BLaER1 (cell line): ENCODE measurements at regions not wholly inside any gene's neighbourhood (a gene's known extent, or its start where the extent isn't known, plus 50 kb on each side); places are given as distances from the start of the nearest gene placed in this dataset.
"Not testable (repeated sequence)": the region's sequence is repeated elsewhere in the genome, so short reads cannot be mapped to it uniquely, and the experiment has no call there.

ENCODE experiments used
- H3K27ac ChIP-seq: shearing (Covaris generic); formaldehyde crosslinking; 2 replicates; pipeline ENCODE4 v1.8.1; 2022
- H3K27me3 ChIP-seq: shearing (Covaris generic); formaldehyde crosslinking; 2 replicates; pipeline ENCODE4 v1.8.1; 2022
- H3K36me3 ChIP-seq: shearing (Covaris generic); formaldehyde crosslinking; 2 replicates; pipeline ENCODE4 v1.8.1; 2022
- H3K4me1 ChIP-seq: shearing (Covaris generic); formaldehyde crosslinking; 2 replicates; pipeline ENCODE4 v1.8.1; 2022
- H3K4me2 ChIP-seq: shearing (Covaris generic); formaldehyde crosslinking; 2 replicates; pipeline ENCODE4 v1.8.1; 2022
- H3K4me3 ChIP-seq: shearing (Covaris generic); formaldehyde crosslinking; 2 replicates; pipeline ENCODE4 v1.8.1; 2022
- H3K9ac ChIP-seq: shearing (Covaris generic); formaldehyde crosslinking; 2 replicates; pipeline ENCODE4 v1.8.1; 2022
- H3K9me3 ChIP-seq: shearing (Covaris generic); formaldehyde crosslinking; 2 replicates; pipeline ENCODE4 v1.8.1; 2022
- H4K20me1 ChIP-seq: shearing (Covaris generic); formaldehyde crosslinking; 2 replicates; pipeline ENCODE4 v1.8.1; 2022
- Cebpa-rat ChIP-seq: shearing (Covaris generic); IDR thresholded peaks from 2 replicates; pipeline ENCODE4 v1.8.1; 2022

DNA sequence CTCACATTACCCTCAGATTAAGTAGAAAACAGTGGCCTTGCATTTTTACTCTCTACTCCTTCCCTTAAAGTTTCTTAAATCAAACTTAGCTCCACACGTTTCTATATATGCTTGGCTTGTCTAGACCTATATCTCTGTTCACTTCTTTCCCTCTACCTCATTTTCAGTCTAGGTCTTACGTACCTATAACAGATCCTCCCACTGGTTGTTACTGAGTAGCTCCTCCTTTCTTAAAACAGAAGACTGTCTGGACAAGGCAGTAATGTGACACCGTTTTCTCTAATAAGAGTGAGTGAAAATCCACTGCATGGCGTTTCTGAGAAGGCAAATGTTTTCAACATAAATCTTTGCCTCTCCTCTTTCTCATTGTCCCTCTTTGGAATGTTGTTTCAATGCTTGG, 211.7 kb upstream of the POGK start:
- no peaks in the 10 kb centered on the region for H4K20me1 ChIP-seq
- no peaks in the 10 kb centered on the region for H3K4me1 ChIP-seq
- no peak overlapping the region for H3K27ac ChIP-seq
- H3K9me3 ChIP-seq = no peaks in the 10 kb centered on the region
- H3K36me3 ChIP-seq = no peaks in the 10 kb centered on the region
- no peaks in the 10 kb centered on the region for H3K27me3 ChIP-seq
- no peak overlapping the region for H3K9ac ChIP-seq
- TF ChIP-seq Cebpa-rat = no peak
- no peak overlapping the region for H3K4me2 ChIP-seq
- no peak overlapping the region for H3K4me3 ChIP-seq

DNA sequence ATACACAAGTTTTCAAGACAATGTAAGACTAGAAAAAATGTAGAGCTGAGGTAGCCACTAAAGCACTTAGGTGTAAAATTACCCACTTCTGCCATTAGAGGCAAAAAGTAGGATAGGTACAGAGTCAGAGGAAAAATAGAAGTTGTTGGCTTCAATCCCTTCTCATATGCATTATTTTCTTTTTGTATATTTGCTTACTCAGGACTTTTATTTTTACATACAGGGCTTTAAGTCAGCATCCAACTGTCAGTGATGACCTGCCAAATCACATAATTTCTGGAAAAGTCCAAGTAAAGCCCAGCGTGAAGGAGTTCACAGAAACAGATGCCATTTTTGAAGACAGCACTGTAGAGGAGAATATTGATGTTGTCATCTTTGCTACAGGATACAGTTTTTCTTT, 211.0 kb upstream of the POGK start:
- Histone ChIP-seq H3K9ac (no peak overlapping the region), H3K4me3 (no peak overlapping the region), H3K4me2 (no peak overlapping the region), H3K9me3 (no peaks in the 10 kb centered on the region), H3K27me3 (no peaks in the 10 kb centered on the region), H3K36me3 (no peaks in the 10 kb centered on the region), H3K27ac (no peak overlapping the region), H4K20me1 (no peaks in the 10 kb centered on the region), H3K4me1 (no peaks in the 10 kb centered on the region)
- no peak for TF ChIP-seq Cebpa-rat

DNA sequence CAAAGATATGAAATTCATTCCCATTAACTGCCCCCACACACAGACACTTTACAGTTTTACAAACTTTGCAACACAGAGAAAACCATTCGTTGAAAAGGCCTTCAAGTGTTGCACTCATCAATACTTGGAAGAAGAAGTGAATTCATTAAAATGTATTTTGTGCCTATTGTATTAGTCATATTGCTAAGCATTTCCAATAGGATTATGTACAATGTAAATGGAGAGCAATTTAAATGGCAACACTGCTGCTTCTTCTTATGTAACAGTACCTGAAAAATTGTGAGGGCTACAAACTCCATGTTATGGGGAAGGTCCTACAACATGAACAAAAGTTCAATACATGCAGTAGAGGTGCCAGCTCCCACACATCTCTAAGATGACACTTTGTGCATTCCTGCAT, 209.3 kb upstream of the POGK start:
- H3K4me3 ChIP-seq = no peak overlapping the region
- no peak overlapping the region for H3K4me2 ChIP-seq
- H4K20me1 ChIP-seq = no peaks in the 10 kb centered on the region
- no peak overlapping the region for H3K27ac ChIP-seq
- no peaks in the 10 kb centered on the region for H3K27me3 ChIP-seq
- H3K9me3 ChIP-seq = no peaks in the 10 kb centered on the region
- no peak for TF ChIP-seq Cebpa-rat
- H3K4me1 ChIP-seq = no peaks in the 10 kb centered on the region
- no peak overlapping the region for H3K9ac ChIP-seq
- H3K36me3 ChIP-seq = no peaks in the 10 kb centered on the region

DNA sequence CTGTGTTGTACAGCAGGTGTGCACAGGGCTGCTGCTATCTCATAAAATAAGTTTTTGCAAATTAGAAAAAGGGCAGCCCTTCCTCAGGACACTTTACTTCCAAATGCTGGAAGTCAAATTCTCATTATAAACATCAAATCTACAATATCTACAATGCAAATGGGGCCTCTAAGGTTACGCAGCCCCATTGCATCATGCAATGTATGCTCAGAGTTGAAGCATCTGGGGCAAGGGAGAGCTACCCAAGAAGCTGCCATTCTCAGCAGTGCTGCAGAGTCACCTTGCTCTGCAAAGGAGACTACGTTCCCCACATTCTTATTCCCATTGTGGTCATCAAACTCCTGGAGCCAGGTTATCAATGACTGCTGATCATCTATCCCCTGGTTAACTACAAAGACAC, 208.9 kb upstream of the POGK start:
- Histone ChIP-seq H3K9me3 (no peaks in the 10 kb centered on the region), H3K4me3 (no peak overlapping the region), H3K4me1 (no peaks in the 10 kb centered on the region), H3K27me3 (no peaks in the 10 kb centered on the region), H3K4me2 (no peak overlapping the region), H3K36me3 (no peaks in the 10 kb centered on the region), H3K9ac (no peak overlapping the region), H3K27ac (no peak overlapping the region), H4K20me1 (no peaks in the 10 kb centered on the region)
- TF ChIP-seq Cebpa-rat = no peak

DNA sequence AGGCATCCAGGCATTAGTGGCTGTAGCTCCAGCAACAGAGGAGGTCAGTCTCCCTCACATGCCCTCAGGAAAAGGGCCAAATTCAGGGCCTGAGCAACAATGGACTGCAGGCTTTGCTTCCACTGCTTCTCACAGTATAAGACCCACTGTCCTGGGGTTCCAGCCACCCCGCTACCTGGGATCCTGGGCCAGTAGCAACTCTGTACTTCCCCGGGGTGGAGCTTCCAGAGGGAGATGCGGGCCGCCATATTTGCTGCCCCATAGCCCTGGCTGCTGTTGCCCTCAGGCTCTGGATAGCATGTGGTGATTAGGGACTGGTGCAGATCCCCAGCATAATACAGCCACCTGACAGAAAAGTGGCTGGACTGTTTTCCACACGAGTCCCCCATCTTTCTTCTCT, 201.1 kb upstream of the POGK start:
- H3K4me3 ChIP-seq = no peak overlapping the region
- H3K4me2 ChIP-seq = no peak overlapping the region
- no peaks in the 10 kb centered on the region for H3K36me3 ChIP-seq
- H3K27me3 ChIP-seq = no peaks in the 10 kb centered on the region
- H3K4me1 ChIP-seq = no peaks in the 10 kb centered on the region
- no peaks in the 10 kb centered on the region for H4K20me1 ChIP-seq
- no peak overlapping the region for H3K9ac ChIP-seq
- no peak for TF ChIP-seq Cebpa-rat
- no peak overlapping the region for H3K27ac ChIP-seq
- no peaks in the 10 kb centered on the region for H3K9me3 ChIP-seq

DNA sequence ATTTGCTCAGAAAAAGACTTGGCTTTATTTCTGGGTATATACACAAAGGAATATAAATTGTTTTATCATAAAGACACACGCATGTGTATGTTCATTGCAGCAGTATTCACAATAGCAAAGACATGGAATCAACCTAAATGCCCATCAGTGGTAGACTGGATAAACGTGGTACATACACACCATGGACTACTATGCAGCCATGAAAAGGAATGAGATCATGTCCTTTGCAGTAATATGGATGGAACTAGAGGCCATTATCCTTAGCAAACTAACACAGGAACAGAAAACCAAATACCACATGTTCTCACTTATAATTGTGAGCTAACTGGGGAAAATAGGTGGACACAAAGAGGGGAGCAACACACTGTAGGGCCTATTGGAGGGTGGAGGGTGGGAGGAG, 182.0 kb upstream of the POGK start:
- not testable (repeated sequence) for H3K4me1 ChIP-seq, H3K9me3 ChIP-seq, H3K4me3 ChIP-seq, H3K27me3 ChIP-seq, H3K36me3 ChIP-seq, H3K27ac ChIP-seq, H3K9ac ChIP-seq, H3K4me2 ChIP-seq, H4K20me1 ChIP-seq

DNA sequence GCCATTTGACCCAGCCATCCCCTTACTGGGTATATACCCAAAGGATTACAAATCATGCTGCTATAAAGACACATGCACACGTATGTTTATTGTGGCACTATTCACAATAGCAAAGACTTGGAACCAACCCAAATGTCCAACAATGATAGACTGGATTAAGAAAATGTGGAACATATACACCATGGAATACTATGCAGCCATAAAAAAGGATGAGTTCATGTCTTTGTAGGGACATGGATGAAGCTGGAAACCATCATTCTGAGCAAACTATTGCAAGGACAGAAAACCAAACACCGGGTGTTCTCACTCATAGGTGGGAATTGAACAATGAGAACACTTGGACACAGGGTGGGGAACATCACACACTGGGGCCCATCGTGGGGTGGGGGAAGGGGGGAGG, 172.5 kb upstream of the POGK start:
- H3K4me2 ChIP-seq, H3K4me3 ChIP-seq, H3K36me3 ChIP-seq, H4K20me1 ChIP-seq, H3K4me1 ChIP-seq, H3K9ac ChIP-seq, H3K27me3 ChIP-seq, H3K27ac ChIP-seq, H3K9me3 ChIP-seq: not testable (repeated sequence)

DNA sequence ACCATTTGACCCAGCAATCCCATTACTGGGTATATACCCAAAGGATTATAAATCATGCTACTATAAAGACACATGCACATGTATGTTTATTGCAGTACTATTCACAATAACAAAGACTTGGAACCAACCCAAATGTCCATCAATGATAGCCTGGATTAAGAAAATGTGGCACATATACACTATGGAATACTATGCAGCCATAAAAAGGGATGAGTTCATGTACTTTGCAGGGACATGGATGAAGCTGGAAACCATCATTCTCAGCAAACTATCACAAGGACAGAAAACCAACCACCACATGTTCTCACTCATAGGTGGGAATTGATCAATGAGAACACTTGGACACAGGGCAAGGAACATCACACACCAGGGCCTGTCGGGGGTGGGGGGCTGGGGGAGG, 171.7 kb upstream of the POGK start:
- H3K9ac ChIP-seq, H3K9me3 ChIP-seq, H3K27me3 ChIP-seq, H4K20me1 ChIP-seq, H3K4me3 ChIP-seq, H3K27ac ChIP-seq, H3K4me1 ChIP-seq, H3K36me3 ChIP-seq, H3K4me2 ChIP-seq: not testable (repeated sequence)

DNA sequence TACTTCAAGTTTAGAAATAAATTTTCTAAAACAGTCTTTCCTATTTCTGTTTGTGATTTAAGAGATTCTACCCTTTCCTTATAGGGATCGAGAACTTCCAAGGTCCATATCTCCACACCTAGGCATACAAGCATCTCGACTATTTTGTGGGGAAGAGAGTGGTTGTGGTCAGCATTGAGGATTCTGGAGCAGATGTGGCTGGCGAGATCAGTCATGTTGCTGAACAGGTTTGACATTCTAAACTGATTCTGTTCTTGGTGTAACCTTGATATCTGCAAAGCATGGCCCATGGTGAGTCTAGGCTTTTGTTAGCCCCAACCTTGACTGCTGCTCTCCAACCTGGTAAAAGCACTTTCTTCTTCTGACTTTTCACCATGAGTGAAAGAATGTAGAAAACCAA, 167.6 kb upstream of the POGK start:
- H3K4me2 ChIP-seq = no peak overlapping the region
- TF ChIP-seq Cebpa-rat = no peak
- H3K4me1 ChIP-seq = peaks cover 29% of the 10 kb centered on the region

DNA sequence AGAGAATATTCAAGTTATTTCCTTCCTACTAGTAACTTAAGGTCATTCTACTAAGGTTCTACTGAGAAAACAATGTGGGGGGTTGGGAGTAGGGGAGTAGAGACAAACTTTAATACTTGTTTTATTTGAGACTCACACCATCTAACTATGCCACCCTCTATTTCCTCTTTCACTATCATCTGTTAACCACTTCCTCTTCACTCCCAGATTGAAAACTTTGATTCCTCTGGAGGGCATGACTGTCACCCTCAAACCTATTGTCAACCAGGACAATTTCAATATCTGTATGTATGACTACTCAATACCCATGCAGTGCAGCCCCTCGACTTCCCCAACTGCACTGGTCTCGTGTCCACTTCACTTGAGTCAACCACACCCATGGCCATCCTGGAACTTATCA, 165.6 kb upstream of the POGK start:
- peak overlapping the region; percentile 76 for H3K4me2 ChIP-seq
- no peaks in the 10 kb centered on the region for H4K20me1 ChIP-seq
- no peak overlapping the region for H3K9ac ChIP-seq
- TF ChIP-seq Cebpa-rat = no peak
- H3K4me3 ChIP-seq = no peak overlapping the region
- peak overlapping the region; percentile 23; the same call in 1 of the 2 replicates for H3K27ac ChIP-seq
- H3K4me1 ChIP-seq = peaks cover 29% of the 10 kb centered on the region
- no peaks in the 10 kb centered on the region for H3K9me3 ChIP-seq
- no peaks in the 10 kb centered on the region for H3K36me3 ChIP-seq
- no peaks in the 10 kb centered on the region for H3K27me3 ChIP-seq

More for the DNA sequence above, 167.6 kb upstream of the POGK start:
- no peak overlapping the region for H3K27ac ChIP-seq
- H3K27me3 ChIP-seq = no peaks in the 10 kb centered on the region
- no peaks in the 10 kb centered on the region for H3K9me3 ChIP-seq
- no peaks in the 10 kb centered on the region for H4K20me1 ChIP-seq
- H3K4me3 ChIP-seq = no peak overlapping the region
- no peaks in the 10 kb centered on the region for H3K36me3 ChIP-seq
- no peak overlapping the region for H3K9ac ChIP-seq

DNA sequence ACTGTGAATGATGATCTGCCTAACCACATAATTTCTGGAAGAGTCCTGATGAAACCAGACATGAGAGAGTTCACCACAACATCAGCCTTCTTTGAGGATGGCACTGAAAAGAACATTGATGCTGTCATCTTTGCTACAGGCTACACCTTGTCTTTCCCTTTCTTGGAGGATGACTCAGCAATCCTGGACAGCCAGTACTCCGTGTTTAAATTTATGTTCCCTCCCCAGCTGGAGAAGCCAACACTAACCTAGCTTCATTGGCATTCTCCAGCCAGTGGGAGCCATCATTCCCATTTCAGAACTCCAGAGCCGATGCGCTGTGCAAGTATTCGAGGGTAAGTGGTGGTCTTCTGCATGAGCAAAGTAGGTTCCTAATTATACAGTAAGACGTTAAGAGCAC, 164.1 kb upstream of the POGK start:
- H3K27me3 ChIP-seq = no peaks in the 10 kb centered on the region
- H3K27ac ChIP-seq = no peak overlapping the region
- no peak for TF ChIP-seq Cebpa-rat
- no peak overlapping the region for H3K9ac ChIP-seq
- peaks cover 29% of the 10 kb centered on the region for H3K4me1 ChIP-seq
- H3K4me2 ChIP-seq = no peak overlapping the region
- no peaks in the 10 kb centered on the region for H3K36me3 ChIP-seq
- no peaks in the 10 kb centered on the region for H4K20me1 ChIP-seq
- H3K9me3 ChIP-seq = no peaks in the 10 kb centered on the region
- H3K4me3 ChIP-seq = no peak overlapping the region

DNA sequence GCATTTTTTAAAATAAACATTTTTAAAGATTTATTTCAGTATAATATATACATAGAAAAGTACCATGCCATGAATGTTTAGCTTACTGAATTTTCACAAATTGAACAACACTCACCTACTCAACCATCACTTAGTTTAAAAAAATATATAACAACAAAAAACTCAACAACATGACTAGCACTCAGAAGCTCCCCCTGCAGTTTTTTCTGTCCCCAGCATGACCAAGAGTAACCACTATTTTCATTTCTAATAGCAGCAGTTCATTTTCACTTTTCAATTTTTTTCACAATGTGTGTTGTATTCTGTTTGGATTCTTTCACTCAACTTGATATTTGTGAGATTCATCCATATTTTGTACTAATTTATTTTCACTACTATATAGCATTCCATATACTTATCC, 162.3 kb upstream of the POGK start:
- H3K4me3 ChIP-seq = no peak overlapping the region
- TF ChIP-seq Cebpa-rat = no peak
- peaks cover 29% of the 10 kb centered on the region for H3K4me1 ChIP-seq
- H3K27me3 ChIP-seq = no peaks in the 10 kb centered on the region
- H3K4me2 ChIP-seq = no peak overlapping the region
- no peaks in the 10 kb centered on the region for H3K36me3 ChIP-seq
- no peaks in the 10 kb centered on the region for H4K20me1 ChIP-seq
- no peak overlapping the region for H3K9ac ChIP-seq
- no peaks in the 10 kb centered on the region for H3K9me3 ChIP-seq
- no peak overlapping the region for H3K27ac ChIP-seq
